Ovary (tissue), 3 donors: ENCODE measurements at regions not wholly inside any gene's neighbourhood (a gene's known extent, or its start where the extent isn't known, plus 50 kb on each side); places are given as distances from the start of the nearest gene placed in this dataset.

Experiments
- CTCF ChIP-seq, 3 donors: fragments of 450-650 bp in 2 of 3; fragments of 200-600 bp in 1 of 3; IDR thresholded peaks; one replicate each; pipeline versions ENCODE4 v1.5.1 to v1.8.0; 2016 to 2022; ENCODE audit warnings: antibody characterized with exemption in 3 of 3, mild to moderate bottlenecking in 1 of 3
- EP300 ChIP-seq: sonication (generic); formaldehyde crosslinking; IDR thresholded peaks from one replicate; pipeline ENCODE4 v1.6.1; 2017; ENCODE audit warnings: antibody characterized with exemption
- POLR2A ChIP-seq: fragments of 450-650 bp; IDR thresholded peaks from one replicate; pipeline ENCODE4 v1.6.1; 2017; ENCODE audit warnings: antibody characterized with exemption, mild to moderate bottlenecking, moderate library complexity
- donor health status: DM: no; HTN: no; CAD: no.

- TF ChIP-seq CTCF (IDR thresholded peaks at IDR 0.05) (no peak), POLR2A (no peak), EP300 (no peak)
Observed at GRCh38 chr2:165033402-165033801, 78.1 kb upstream of the SLC38A11 start.
